Progenitor cell of endocrine pancreas (in vitro differentiated cells): ENCODE measurements at regions not wholly inside any gene's neighbourhood (a gene's known extent, or its start where the extent isn't known, plus 50 kb on each side); places are given as distances from the start of the nearest gene placed in this dataset.

Experiments used
- DNase-seq: peaks from one replicate; pipeline ENCODE4 v3.0.0; 2021; ENCODE audit warnings: low spot score; ENCODE audit not compliant: unreplicated experiment
- H3K27ac Mint-ChIP-seq: 2 replicates; pipeline ENCODE4 v1.8.0; 2021; ENCODE audit warnings: mild to moderate bottlenecking, moderate library complexity, mixed read lengths
- H3K27me3 Mint-ChIP-seq: 2 replicates; pipeline ENCODE4 v1.8.0; 2021; ENCODE audit warnings: mixed read lengths
- H3K36me3 Mint-ChIP-seq: 2 replicates; pipeline ENCODE4 v1.8.0; 2022; ENCODE audit warnings: mixed read lengths; ENCODE audit not compliant: insufficient read depth
- H3K4me1 Mint-ChIP-seq: 2 replicates; pipeline ENCODE4 v1.8.0; 2021; ENCODE audit warnings: low read depth, mixed read lengths
- H3K4me3 Mint-ChIP-seq: 2 replicates; pipeline ENCODE4 v1.8.0; 2021; ENCODE audit warnings: low read depth, mild to moderate bottlenecking, moderate library complexity, mixed read lengths
- H3K9me3 Mint-ChIP-seq: 2 replicates; pipeline ENCODE4 v1.8.0; 2021; ENCODE audit warnings: low read depth, mixed read lengths
- TF ChIP-seq, protein P1 (sequence below): fragments of 200-600 bp; sonication (generic); IDR thresholded peaks from one replicate; pipeline ENCODE4 v1.5.0; 2021; ENCODE audit warnings: antibody characterized with exemption, mild to moderate bottlenecking; ENCODE audit not compliant: unreplicated experiment

DNA sequence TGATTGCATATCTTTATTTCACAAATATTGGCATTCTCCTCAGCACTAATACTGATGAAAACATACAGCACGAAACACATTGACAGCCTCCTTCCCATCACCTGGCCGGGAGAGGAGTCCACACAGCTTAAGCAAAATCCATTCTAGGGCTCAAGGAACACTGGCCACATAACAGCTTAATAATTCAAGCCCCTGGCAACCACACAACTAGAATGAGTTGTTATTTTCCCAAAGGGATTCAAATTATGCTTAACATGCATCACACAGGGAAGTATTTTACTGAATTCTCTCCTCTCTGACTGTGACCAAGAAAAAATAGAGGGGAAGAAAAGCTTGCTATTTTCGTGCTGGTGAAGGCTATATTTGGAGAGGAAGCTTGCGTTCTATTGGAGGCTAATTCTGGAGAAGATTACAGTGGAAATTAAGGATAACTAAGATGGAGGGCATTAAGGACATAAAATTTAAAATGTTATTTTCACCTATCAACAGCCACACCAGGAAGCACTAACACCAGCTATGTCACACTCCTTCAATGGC, 198.5 kb downstream of the ADGRG6 start:
- DNase-seq = no peak
- Mint-ChIP-seq H3K36me3 (peaks cover 2% of the 10 kb centered on the region), H3K9me3 (peaks cover 21% of the 10 kb centered on the region), H3K27me3 (no peaks in the 10 kb centered on the region), H3K4me3 (no peak overlapping the region), H3K4me1 (no peaks in the 10 kb centered on the region), H3K27ac (no peak overlapping the region)
- TF ChIP-seq, protein P1, sequence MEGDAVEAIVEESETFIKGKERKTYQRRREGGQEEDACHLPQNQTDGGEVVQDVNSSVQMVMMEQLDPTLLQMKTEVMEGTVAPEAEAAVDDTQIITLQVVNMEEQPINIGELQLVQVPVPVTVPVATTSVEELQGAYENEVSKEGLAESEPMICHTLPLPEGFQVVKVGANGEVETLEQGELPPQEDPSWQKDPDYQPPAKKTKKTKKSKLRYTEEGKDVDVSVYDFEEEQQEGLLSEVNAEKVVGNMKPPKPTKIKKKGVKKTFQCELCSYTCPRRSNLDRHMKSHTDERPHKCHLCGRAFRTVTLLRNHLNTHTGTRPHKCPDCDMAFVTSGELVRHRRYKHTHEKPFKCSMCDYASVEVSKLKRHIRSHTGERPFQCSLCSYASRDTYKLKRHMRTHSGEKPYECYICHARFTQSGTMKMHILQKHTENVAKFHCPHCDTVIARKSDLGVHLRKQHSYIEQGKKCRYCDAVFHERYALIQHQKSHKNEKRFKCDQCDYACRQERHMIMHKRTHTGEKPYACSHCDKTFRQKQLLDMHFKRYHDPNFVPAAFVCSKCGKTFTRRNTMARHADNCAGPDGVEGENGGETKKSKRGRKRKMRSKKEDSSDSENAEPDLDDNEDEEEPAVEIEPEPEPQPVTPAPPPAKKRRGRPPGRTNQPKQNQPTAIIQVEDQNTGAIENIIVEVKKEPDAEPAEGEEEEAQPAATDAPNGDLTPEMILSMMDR = no peak

DNA sequence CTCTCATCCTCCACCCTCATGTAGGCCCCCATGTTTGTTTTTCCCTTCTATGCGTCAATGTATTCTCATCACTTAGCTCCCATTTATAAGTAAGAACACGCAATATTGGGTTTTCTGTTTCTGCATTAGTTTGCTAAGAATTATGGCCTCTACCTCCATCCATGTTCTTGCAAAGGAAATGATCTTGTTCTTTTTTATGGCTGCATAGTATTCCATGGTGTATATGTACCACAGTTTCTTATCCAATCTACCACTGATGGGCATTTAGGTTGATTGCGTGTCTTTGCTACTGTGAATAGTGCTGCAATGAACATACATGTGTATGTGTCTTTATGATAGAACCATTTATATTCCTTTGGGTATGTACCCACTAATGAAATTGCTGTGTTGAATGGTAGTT, 200.0 kb downstream of the ADGRG6 start:
- no peaks in the 10 kb centered on the region for H3K27me3 Mint-ChIP-seq
- H3K4me3 Mint-ChIP-seq = no peak overlapping the region
- no peak overlapping the region for H3K27ac Mint-ChIP-seq
- H3K9me3 Mint-ChIP-seq = peaks cover 21% of the 10 kb centered on the region
- H3K4me1 Mint-ChIP-seq = no peaks in the 10 kb centered on the region
- TF ChIP-seq, protein P1 = no peak
- DNase-seq = no peak
- H3K36me3 Mint-ChIP-seq = peaks cover 2% of the 10 kb centered on the region

DNA sequence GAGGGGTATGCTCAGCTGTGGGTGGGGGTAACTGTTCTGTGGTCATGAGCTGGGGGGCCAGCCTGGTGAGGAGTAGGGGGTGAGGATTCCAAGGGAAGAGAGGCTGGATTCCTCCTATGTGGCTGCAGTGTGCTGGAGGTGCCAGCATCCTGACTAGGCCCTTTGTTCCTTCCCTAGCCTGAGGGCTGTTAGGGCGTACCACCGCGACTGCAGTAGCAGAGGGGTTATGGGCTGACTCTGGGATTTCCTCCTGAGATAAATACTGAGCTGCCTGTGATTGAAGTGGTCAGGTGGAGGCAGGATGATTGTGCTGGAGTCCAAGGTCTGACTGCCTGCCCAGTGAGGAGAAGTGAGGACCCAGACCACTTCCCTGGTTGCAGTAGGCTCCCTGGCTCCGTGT, 205.3 kb downstream of the ADGRG6 start:
- peaks cover 19% of the 10 kb centered on the region for H3K9me3 Mint-ChIP-seq
- H3K36me3 Mint-ChIP-seq = peaks cover 2% of the 10 kb centered on the region
- TF ChIP-seq, protein P1 = no peak
- no peaks in the 10 kb centered on the region for H3K4me1 Mint-ChIP-seq
- no peaks in the 10 kb centered on the region for H3K27me3 Mint-ChIP-seq
- no peak overlapping the region for H3K27ac Mint-ChIP-seq
- no peak overlapping the region for H3K4me3 Mint-ChIP-seq
- no peak for DNase-seq

DNA sequence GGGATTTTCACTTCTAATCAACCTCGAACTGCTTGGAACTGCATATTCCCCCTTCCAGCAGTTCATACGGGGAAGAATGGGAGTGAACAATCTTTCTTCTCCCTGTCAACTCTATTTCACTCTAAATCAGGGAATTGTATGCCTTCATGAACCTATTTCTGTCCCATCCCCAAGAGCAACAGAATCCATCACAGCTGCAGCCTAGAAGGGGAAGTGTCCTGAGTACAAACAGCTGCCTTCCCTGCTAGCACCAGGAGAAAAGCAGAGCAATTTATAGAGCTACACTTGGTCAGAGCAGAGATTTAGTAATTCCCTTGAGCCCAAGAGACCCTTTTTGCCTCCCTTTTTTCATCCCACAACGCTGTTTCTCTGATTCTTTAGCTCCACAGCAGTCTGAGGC, 208.4 kb downstream of the ADGRG6 start:
- Mint-ChIP-seq H3K4me1 (no peaks in the 10 kb centered on the region), H3K27me3 (no peaks in the 10 kb centered on the region), H3K27ac (no peak overlapping the region), H3K9me3 (peaks cover 14% of the 10 kb centered on the region), H3K4me3 (no peak overlapping the region), H3K36me3 (no peaks in the 10 kb centered on the region)
- TF ChIP-seq, protein P1 = no peak
- DNase-seq = no peak

DNA sequence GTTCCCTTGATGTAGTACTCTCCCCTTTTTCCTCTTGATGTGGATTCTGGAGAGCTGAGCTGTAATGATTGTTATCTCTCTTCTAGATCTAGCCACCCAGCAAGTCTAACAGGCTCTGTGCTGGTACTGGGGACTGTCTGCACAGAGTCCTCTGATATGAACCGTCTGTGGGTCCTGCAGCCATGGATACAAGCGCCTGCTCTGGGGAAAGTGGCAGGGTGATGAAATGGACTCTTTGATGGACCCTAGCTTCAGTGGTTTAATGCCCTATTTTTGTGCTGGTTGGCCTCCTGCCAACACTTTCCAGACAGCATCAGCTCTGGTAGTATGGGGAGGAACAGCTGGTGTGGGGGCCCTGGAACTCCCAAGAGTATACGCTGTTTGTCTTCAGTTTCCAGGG, 216.3 kb downstream of the ADGRG6 start:
- peaks cover 9% of the 10 kb centered on the region for H3K9me3 Mint-ChIP-seq
- no peak overlapping the region for H3K4me3 Mint-ChIP-seq
- no peaks in the 10 kb centered on the region for H3K36me3 Mint-ChIP-seq
- TF ChIP-seq, protein P1 = no peak
- no peak overlapping the region for H3K27ac Mint-ChIP-seq
- H3K4me1 Mint-ChIP-seq = no peaks in the 10 kb centered on the region
- no peaks in the 10 kb centered on the region for H3K27me3 Mint-ChIP-seq
- no peak for DNase-seq
